ENCODE measurements at regions not wholly inside any gene's neighbourhood (a gene's known extent, or its start where the extent isn't known, plus 50 kb on each side); places are given as distances from the start of the nearest gene placed in this dataset.

DNA sequence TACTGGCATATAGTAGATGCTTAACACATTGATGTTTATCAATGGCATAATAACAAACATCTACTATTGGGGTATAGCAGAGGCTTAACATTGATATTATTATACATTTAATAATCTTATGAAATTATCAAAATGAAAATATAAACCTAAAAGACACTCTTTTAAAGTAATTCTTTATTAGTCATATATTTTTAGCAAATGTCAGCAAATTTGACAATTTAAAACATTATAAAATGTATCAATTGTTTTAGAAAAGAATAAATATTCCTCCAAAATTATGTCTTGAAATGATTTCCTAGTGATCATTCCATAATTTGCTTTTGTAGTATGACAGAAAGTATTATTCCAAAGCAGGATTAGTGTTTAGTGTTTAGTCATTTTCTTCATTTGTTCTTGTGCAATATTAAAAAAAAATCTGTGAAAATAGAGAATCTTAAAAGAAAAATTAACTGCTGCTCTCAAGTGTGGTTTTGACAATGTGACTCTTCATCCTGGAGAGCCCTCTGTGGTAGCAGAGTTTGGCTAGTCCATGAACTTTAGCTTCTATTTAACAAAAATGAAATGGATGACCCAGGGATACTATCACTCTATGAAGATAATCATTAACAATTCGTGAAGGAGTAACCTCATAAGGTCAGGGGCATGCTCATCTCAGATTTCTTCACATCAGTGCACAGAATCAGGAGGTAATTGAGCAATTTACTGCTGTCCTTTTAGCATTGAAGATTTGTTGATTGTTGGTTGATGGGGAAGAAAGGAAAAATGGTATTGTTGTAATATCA lies 1018.5 kb downstream of the LRFN5 start:
- no peaks in the 10 kb centered on the region for H3K4me1 Mint-ChIP-seq (ENCODE audit: low read depth, unreplicated experiment)
- TF ChIP-seq, protein P1, sequence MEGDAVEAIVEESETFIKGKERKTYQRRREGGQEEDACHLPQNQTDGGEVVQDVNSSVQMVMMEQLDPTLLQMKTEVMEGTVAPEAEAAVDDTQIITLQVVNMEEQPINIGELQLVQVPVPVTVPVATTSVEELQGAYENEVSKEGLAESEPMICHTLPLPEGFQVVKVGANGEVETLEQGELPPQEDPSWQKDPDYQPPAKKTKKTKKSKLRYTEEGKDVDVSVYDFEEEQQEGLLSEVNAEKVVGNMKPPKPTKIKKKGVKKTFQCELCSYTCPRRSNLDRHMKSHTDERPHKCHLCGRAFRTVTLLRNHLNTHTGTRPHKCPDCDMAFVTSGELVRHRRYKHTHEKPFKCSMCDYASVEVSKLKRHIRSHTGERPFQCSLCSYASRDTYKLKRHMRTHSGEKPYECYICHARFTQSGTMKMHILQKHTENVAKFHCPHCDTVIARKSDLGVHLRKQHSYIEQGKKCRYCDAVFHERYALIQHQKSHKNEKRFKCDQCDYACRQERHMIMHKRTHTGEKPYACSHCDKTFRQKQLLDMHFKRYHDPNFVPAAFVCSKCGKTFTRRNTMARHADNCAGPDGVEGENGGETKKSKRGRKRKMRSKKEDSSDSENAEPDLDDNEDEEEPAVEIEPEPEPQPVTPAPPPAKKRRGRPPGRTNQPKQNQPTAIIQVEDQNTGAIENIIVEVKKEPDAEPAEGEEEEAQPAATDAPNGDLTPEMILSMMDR (IDR thresholded peaks at IDR 0.05; ENCODE audit: insufficient read depth in 1 of 2, low read depth in 1 of 2, low read length in 1 of 2, severe bottlenecking in 1 of 2, unreplicated experiment in 1 of 2) = no peak
- Histone ChIP-seq H3K9me3 (no peaks in the 10 kb centered on the region), H3K4me1 (no peaks in the 10 kb centered on the region), H3K27me3 (replicated peaks; ENCODE audit: control insufficient read depth, insufficient read depth, low read length) (no peaks in the 10 kb centered on the region), H3K4me3 (ENCODE audit: low read depth, low read length) (no peak overlapping the region), H3K36me3 (ENCODE audit: control insufficient read depth, insufficient read depth, low read length) (no peaks in the 10 kb centered on the region)
- no peaks in the 10 kb centered on the region for H3K27me3 Mint-ChIP-seq (ENCODE audit: insufficient read depth, unreplicated experiment)
- DNase-seq = no peak
- H3K27ac Mint-ChIP-seq (ENCODE audit: unreplicated experiment) = no peak overlapping the region
- ChIA-PET CTCF (no interaction called here), POLR2A (no interaction called here)
- BruUV-seq (replicated peaks) = no TSS peak
- H3K9me3 Mint-ChIP-seq (ENCODE audit: unreplicated experiment) = no peaks in the 10 kb centered on the region
- no peaks in the 10 kb centered on the region for H3K36me3 Mint-ChIP-seq (ENCODE audit: insufficient read depth, unreplicated experiment)
- intact Hi-C loops (cut with micrococcal nuclease; ENCODE audit: unreplicated experiment) = no loop called here
- no peak overlapping the region for H3K4me3 Mint-ChIP-seq (ENCODE audit: unreplicated experiment)

DNA sequence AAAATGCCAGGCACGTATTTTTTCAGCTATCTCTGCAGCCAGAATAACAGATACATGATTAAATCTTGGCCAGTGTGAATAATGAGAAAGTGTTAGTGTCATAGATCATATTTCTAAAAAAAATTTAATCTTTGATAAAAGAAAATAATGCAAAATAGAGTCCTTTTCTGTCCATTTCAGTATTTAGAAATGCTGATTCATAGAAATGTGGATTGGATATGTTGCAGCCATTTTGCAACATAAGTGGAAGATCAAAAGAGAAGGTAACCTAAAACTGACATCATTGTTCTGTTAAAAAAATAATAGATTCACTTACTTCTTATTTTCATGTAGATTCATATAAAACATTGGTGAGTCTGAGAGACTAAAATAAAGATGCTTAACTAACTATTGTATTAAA lies 1010.3 kb downstream of the LRFN5 start:
- Histone ChIP-seq H3K4me1 (no peaks in the 10 kb centered on the region), H3K4me3 (ENCODE audit: low read depth, low read length) (no peak overlapping the region), H3K36me3 (ENCODE audit: control insufficient read depth, insufficient read depth, low read length) (no peaks in the 10 kb centered on the region), H3K9me3 (no peaks in the 10 kb centered on the region), H3K27me3 (replicated peaks; ENCODE audit: control insufficient read depth, insufficient read depth, low read length) (no peaks in the 10 kb centered on the region)
- Mint-ChIP-seq H3K27me3 (ENCODE audit: insufficient read depth, unreplicated experiment) (no peaks in the 10 kb centered on the region), H3K9me3 (ENCODE audit: unreplicated experiment) (no peaks in the 10 kb centered on the region), H3K4me1 (ENCODE audit: low read depth, unreplicated experiment) (no peaks in the 10 kb centered on the region), H3K36me3 (ENCODE audit: insufficient read depth, unreplicated experiment) (no peaks in the 10 kb centered on the region), H3K27ac (ENCODE audit: unreplicated experiment) (no peak overlapping the region), H3K4me3 (ENCODE audit: unreplicated experiment) (no peak overlapping the region)
- ChIA-PET CTCF (no interaction called here), POLR2A (no interaction called here)
- intact Hi-C loops (cut with micrococcal nuclease; ENCODE audit: unreplicated experiment) = no loop called here
- TF ChIP-seq, protein P1 (IDR thresholded peaks at IDR 0.05; ENCODE audit: insufficient read depth in 1 of 2, low read depth in 1 of 2, low read length in 1 of 2, severe bottlenecking in 1 of 2, unreplicated experiment in 1 of 2) = no peak
- no peak for DNase-seq
- BruUV-seq (replicated peaks) = no TSS peak

DNA sequence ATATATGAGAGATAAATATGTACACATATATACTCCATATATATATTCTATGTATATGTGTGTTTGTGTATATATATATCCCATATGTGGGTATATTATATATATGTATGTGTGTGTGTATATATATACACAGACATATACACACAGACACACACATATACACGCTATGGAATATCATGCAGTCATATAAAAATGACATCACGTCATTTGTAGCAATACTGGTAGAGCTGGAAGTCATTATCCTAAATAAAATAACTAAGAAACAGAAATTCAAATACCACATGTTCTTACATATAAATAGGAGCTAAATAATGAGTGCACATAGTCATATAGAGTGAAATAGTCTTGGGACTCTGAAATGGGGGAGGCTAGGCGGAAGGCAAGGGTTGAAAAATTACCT lies 1000.2 kb downstream of the LRFN5 start:
- H3K36me3 Mint-ChIP-seq (ENCODE audit: insufficient read depth, unreplicated experiment) = no peaks in the 10 kb centered on the region
- ChIA-PET POLR2A (no interaction called here), CTCF (no interaction called here)
- Histone ChIP-seq H3K36me3 (ENCODE audit: control insufficient read depth, insufficient read depth, low read length) (no peaks in the 10 kb centered on the region), H3K4me1 (no peaks in the 10 kb centered on the region), H3K4me3 (ENCODE audit: low read depth, low read length) (no peak overlapping the region), H3K9me3 (no peaks in the 10 kb centered on the region), H3K27me3 (replicated peaks; ENCODE audit: control insufficient read depth, insufficient read depth, low read length) (no peaks in the 10 kb centered on the region)
- no peak overlapping the region for H3K27ac Mint-ChIP-seq (ENCODE audit: unreplicated experiment)
- intact Hi-C loops (cut with micrococcal nuclease; ENCODE audit: unreplicated experiment) = no loop called here
- no TSS peak for BruUV-seq (replicated peaks)
- DNase-seq = no peak
- H3K4me1 Mint-ChIP-seq (ENCODE audit: low read depth, unreplicated experiment) = no peaks in the 10 kb centered on the region
- no peak overlapping the region for H3K4me3 Mint-ChIP-seq (ENCODE audit: unreplicated experiment)
- no peaks in the 10 kb centered on the region for H3K27me3 Mint-ChIP-seq (ENCODE audit: insufficient read depth, unreplicated experiment)
- no peaks in the 10 kb centered on the region for H3K9me3 Mint-ChIP-seq (ENCODE audit: unreplicated experiment)
- TF ChIP-seq, protein P1 (IDR thresholded peaks at IDR 0.05; ENCODE audit: insufficient read depth in 1 of 2, low read depth in 1 of 2, low read length in 1 of 2, severe bottlenecking in 1 of 2, unreplicated experiment in 1 of 2) = no peak

Measured in Caco-2 (cell line).